ENCODE measurements at regions not wholly inside any gene's neighbourhood (a gene's known extent, or its start where the extent isn't known, plus 50 kb on each side); places are given as distances from the start of the nearest gene placed in this dataset.

DNA sequence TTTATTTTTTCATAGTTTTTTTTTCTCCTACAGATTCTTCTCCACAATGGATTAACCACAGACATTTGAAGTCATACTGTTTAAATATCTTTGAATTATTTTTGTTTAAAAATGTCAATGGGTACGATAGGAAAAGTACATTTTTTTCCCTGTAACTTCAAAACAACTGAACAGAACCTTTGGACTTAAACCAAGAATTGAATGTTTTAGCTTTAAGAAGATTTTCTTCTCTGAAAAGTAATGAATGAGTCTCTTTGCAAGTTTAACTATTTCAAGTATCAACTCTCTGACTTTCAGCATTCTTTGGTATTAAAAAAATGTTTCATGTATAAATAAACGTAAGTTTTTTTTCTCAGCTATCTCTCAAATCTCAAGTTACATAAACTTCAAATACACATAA is 364.3 kb downstream of the FBXO8 start:
- DNase-seq: no peak

DNA sequence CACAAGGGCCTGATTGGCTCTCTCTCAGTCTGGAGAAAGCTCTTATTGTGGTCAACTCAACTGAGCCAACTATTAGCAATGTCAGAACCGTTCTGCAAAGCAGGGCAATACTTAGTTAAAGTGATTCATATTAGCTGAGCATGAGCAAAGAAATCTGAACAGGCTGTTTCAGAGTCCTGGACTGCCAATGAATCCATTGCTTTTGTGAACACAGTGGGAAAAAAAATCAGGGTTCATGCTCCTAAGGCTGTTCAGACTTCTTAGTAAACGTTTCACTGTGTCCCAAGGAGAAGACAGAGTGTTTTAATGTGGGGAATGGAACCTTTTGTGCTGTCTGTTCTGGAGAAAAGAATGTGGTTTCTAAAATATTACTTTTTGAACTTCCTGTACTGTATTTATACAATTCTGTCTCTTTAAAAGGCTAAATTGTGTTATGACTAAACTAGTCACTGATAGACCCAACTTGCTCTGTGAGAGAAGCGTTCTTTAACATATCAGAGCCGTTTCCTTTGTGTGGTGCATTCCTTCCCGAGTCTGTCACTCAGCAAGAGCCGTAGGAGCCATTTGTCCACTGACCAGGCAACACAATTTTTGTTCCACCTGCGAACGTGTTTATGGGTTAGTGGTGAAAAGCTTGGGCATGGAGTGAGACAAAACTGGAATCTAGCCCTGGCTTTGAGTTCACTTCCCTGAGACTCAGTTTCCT is 366.1 kb downstream of the FBXO8 start:
- no peak for DNase-seq

DNA sequence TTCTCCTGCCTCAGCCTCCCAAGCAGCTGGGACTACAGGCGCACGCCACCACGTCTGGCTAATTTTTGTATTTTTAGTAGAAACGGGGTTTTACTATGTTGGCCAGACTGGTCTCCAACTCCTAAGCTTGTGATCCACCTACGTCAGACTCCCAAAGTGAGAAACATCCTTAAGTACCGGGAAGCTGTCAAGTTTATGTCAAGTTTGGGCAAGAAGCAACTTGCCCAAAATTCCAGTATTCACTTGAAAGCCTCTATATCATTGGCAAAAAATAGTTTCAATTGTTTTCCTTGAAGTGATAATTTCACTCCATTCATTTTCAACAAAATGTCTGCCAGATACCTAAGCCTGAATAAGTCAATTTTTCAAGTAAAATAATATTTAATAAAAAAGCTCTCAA is 370.0 kb downstream of the FBXO8 start:
- no peak for DNase-seq

DNA sequence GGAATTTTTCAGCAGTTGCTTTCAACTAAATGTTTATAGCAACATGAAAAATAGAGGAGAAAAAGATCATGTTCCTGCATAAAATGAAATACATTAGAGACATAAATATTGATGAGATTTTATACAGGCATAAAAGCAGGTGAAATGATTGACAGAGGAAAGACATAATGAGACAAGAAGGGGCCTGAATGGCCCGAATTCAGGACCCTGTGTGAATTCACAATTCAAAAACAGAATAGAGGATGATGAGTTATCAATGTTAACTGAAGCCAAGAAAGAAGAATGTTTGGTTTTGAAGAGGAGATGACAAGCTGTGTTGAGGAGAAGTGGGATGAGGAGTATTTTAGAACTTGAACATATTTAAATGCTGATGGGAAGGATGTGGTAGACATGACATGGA is 371.1 kb downstream of the FBXO8 start:
- no peak for DNase-seq

DNA sequence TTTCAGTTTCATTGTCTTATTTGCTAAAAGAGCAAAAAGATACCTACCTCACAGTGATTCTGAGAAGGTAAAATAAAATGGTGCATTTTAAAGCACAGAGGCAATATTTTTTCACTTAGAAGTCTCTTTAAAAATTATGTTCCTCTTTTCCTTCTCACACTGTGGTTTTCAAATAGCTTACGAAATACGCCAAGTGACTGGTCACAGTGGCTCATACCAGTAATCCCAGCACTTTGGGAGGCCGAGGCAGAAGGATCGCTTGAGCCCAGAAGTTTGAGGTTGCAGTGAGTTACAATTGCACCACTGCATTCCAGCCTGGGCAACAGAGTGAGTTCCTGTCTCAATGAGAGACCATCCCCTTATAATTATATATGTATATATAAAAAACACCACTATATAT is 372.6 kb downstream of the FBXO8 start:
- no peak for DNase-seq

DNA sequence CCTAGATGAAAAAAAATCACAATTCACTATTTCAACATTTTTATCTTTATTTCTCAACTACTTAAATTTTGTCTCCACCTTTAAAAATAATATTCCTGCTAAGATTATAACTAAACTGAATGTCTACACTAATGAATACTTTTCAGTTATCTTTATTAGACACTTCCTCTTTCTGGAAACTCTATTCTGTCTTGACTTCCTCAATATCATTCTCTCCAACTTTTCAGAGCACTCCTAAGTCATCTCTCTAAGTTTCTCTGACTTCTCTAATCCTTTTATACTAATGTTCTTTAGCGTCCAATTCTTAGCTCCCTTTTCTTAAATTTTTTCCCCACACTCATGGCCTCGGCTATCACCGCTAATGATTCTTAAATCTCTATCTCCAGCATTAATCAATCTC is 374.2 kb downstream of the FBXO8 start:
- DNase-seq: no peak

DNA sequence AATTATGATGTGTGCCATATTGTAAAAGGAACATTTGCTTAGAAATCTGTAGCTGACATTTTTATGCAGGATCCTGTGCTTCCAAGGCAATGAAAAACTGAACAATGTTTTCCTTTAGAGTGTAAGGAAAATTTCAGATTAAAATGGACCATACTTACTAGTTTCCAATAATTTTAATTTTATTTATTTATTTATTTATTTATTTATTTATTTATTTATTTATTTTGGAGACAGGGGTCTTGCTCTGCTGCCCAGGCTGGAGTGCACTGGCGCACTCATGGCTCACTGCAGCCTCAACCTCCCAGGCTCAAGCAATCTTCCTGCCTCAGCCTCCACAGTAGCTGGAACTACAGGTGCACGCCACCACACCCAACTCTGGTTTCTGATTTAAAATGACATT is 369.8 kb upstream of the HAND2 start:
- DNase-seq: no peak

DNA sequence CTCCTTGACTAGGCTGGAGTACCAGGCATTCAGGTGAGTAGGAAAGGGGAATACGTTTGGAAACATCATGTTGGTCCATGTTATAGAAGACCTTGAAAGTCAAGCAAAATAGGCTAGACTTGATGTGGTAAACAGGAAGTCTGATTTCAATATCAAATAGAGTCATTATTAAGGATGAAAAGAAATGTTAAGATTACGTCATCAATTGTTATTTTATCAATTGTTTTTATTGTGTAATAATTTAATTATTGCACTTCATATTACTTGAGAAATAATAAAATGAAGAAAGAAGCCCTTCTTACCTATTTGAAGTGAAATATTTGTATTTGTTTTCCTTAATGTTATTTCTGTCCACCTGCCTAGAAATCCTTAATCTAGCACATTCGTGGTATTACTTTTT is 361.0 kb upstream of the HAND2 start:
- no peak for DNase-seq

DNA sequence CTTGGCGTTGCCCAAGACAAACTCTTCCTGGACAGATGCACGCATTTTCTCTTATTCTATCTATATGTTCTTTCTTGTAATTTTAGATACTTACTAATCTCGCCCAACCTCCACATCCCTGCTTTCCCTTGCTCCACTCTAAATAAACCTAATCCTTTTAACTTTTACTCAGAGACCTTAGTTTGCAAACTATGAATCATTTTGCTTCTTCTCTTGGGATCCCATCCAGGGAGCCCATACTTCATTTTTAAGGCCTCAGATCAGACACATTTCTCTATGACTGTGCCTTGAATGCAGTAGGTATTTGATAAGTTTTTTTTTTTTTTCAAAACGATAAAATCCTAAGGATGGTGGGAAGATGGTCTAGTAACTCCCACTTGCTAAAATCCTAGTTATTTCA is 353.8 kb upstream of the HAND2 start:
- DNase-seq: no peak

DNA sequence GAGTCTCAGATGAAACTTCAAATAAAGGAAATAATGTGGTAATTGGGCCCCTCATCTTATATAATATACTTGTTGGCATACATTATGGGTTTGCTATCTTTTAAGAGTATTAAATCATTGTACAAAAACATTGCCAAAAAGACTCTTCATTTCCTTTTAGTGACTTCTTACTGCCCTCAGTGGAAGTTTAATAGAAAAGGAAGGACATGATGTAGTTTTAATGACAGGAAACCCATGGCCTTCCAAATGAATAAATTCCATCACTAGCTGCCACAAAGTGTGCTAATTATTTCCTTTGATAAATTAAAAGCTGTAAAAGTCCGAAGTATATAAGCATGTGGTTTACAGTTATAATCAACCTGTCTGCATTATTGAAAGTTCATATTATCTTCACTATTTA is 350.9 kb upstream of the HAND2 start:
- no peak for DNase-seq

DNA sequence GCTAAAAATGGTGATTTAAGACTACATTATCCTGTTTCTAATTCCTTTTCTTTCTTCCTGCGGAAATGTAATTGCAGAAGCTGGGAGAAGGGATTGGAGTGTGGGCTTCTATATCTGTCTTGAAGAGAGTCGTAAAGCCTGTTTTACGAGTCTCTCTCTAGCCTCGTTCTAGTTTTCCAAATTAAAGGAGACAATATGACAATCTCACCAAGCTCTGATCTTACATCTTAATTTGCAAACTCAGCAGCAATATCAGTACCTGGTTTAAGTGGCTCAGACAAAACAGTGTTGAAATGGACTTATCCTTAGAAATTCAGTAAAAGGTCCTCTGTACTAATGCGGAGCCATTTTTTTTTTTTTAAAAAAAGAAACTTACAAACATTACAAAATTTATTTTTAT is 349.5 kb upstream of the HAND2 start:
- DNase-seq: no peak

DNA sequence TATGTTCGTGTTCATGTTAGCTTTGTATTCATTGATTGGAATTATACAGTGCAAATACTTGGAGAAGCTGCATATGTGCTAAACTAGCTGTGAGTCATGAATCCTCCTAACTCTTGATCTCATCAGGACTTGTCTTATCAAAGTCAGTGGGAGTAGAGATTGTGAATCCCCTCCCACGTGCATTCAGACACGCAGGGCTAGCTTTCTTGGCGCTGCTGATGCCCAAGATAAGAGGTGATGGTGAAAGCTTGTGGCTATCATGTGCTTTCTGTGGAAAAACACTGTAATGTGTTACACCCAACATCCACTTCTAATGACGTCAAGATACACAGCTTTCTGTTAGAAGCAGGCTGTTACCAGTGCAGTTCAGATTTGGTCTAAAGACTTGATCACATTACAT is 348.7 kb upstream of the HAND2 start:
- DNase-seq: no peak

DNA sequence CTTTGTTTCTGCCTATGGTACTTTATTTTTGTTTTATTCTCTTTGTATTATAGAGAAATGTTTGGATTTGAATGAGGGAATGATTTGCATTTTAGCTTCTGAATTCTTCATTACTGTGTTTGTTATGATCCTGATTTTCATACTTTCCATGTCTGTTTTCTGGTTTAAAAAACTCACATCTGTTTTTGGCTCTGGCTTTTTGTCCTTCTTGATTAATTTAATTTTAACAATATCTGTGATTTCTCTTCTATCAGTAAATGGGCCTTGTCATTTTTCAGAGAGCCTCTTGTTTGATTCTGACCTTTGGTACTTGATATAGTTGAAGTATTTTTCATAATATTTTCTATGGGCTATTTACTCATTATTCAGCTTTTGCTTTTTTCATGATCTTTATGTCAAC is 341.6 kb upstream of the HAND2 start:
- no peak for DNase-seq

DNA sequence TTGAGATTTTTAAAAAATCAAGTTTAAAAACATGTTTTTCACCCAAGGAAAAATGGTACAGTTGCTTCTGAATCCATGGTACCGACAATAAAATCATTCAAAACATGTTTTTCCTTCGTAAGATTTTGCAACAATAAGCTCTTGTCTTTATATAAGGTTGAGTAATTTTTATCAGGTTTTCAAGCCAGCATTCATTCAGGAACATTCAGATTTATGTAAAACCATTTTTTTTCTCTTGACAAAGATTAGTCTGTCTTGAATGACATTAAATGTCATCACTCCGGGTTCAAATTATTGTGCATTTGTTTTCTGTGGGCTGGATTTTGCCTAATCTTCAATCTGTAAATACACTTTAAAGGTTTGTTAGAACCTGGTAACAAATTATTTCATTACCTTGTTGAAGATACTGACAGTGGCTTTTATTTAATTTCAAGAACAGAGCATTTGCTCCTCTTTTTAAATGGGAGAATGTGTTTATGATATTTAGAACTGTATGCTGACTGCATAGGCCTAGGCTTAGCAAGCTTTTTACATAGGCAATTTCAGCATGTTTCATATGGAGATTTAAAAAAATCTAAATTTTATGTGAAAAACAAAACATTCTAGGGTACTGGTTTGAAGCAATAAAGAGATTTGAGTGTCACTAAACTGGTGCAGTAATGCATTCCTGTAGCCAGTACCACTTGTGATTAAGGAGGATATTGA is 336.4 kb upstream of the HAND2 start:
- no peak for DNase-seq

DNA sequence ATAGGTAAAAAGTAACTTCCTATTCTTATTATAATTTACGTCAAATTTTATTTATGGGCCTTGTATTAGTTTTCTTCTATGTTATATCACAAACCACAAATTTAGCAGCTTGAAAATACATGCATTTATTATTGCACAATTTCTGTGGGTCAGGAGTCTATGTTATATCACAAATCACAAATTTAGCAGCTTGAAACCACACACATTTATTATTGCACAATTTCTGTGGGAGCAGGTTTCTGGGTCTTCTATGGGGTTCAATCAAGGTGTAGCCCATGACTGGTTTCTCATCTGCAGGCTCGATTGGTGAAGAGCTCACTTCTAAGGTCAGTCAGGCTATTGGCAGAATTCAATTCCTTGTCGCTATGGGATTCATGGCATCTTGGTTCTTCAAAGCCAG is 332.7 kb upstream of the HAND2 start:
- DNase-seq: no peak

DNA sequence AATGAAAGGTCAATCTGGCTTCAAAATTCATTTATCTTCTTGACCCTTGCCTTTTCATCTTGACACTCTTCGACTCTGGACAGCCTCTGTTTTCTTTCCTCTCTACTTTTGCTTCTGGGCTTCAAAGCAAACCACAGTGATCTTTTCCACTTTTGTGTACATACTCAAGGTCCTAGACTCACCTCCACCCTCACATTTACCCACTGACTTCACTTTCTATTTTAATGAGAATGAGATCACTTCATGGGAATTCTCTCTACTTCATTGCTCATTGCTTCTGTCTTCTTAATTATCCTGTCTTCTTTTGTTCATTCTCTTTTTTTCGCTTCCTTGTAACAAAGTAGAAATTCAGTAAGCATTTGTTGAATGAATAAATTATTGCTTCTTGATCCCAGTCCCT is 330.1 kb upstream of the HAND2 start:
- no peak for DNase-seq

DNA sequence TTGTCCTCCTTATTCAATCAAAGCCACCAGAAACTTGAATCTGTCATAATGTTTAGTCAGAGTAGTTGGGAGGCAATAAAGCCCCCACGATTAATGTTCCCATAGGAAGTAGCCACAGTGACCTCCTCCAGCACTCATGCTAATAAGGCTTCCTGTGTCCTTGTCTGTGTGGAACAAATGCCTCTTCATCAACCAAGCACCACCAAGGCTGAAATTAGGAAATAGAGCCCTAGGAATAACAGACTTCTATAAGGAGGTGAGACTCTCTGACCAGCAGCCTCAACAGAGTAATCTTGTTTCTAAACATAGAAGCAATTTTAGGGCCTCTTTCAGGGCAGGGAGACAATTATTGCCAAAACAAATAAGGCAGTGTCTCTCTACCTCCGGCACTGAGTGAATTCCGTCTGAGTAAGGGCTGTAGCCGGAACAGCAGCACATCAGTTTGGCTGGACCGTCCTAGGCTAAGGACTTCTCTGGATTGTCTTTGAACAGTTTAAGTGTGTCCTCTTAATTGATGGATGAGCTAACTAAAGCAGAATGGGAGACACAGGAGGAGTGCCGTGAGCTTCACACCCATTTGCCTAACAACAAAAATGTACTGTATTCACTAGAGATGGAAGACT is 329.2 kb upstream of the HAND2 start:
- DNase-seq: no peak

DNA sequence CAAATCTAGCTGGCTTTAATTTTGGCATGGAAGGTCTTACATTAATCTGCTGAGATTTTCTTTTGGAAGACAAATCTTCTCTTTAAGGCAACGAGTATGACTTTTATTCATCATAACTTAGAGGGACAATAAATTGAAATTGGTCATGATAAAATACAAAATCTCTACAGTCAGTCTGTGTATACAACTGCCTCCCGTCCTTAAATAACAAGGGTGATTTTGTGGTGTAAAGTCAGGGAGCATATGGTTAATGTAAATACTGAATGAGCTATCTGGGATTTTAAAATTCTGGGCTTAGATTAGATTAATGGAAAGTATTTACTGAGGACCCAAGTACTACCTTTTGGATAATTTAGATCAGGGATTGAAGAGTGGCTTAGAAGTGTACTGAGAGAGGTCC is 328.4 kb upstream of the HAND2 start:
- DNase-seq: no peak

DNA sequence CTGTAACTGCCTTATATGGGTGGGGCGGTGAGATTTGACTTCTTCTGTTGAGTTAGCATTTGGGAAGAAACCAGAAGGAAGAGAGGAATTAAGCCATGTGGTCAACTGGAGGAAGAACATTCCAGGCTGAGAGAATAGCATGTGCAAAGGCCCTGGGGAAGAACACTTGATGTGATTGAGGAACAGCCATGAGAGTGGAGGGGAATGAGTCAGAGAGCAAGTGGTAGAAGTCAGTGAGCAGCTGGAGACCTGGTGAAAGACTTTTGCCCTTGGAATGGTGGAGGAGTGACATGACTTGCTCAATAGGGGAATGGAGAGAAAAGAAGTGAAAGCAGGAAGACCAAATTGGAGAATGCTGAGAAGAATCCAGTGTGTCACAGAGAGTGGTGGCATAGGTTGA is 327.8 kb upstream of the HAND2 start:
- no peak for DNase-seq

DNA sequence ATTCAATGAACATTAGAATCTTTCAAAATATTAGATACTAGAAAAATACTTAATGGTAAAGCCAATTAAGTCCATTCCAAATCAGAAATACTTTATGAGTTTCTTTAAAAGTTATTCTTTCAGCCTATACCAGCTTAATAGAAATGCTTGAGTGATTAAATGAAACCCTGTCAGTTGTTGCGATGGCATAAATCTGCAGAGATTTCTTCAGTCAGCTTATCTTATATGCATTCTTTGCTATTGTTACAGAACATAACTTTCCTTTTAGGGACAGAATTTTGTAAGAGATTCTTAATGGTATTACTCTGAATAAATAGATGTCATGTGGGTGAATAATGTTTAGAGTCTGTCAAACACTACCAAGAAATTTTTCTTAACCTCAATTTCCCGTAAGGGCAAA is 325.0 kb upstream of the HAND2 start:
- DNase-seq: no peak

DNA sequence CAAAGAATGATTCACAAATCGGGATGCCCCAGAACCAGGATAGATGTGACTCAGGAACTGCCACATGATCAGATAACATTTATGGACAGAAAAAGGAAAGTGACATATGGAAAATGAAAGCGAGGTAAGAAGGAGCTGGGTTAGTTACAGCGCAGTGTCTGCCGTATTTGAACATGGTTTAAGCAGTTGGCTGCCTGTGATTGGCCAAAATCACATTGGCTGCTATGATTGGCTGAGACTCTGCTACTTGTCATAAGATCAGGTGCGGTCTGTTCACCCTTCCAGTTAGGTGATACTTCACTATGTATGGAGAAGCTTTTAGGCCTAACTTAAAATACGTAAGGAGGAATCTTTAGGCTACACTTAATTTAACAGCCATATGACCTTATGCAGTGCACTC is 322.7 kb upstream of the HAND2 start:
- DNase-seq: no peak

DNA sequence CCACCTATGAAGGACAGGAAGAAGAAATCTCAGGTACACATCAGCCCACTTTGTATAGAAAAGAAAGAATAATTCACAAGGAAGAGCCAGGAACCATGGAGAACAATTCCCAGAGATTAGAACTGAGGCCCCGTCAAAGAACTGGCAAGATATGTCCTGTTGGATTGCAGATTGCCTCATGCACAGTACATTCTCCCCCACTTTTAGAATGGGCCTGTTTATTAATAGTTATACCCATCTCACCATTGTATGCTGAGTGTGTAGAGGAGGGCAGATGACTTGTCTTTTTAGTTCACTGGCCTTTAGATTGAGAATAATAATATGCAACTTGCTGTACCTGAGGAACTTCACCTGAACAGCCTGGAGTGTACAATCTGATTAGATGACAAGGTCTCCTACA is 315.6 kb upstream of the HAND2 start:
- DNase-seq: no peak

DNA sequence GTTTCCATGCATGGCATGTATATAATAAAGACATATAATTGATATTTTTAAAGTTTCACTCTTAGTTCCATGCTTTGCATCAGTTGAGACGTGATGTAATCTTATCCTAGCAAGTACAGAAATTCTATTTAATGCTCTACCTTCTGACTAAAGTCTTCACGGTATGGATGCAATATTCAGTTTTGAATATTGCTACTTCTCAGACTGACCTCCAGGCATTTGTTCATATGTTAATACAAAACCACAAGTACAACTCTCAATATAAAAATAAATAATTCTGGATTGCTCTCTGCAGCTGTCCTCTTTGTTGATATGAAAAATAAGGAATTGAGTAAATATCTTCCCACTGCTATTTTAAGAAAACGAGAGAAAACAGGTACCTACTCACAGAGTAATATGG is 309.8 kb upstream of the HAND2 start:
- DNase-seq: no peak

DNA sequence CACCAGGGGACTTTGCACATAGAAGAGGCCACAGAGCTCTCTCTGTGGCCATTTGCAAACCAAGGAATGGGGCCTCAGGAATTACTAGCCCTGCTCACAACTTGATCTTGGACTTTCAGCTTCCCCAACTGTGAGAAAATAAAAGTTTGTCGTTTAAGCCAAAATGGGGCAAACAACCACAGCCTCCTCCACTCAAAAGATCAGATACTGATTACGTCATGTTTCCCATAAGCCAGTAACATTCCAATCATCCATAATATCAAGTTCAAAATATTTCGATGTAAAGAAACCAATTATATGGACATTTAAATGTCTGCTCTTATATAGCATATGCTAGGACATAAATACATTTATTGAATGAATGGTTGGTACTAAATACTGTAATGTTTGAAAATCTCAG is 307.5 kb upstream of the HAND2 start:
- DNase-seq: no peak

DNA sequence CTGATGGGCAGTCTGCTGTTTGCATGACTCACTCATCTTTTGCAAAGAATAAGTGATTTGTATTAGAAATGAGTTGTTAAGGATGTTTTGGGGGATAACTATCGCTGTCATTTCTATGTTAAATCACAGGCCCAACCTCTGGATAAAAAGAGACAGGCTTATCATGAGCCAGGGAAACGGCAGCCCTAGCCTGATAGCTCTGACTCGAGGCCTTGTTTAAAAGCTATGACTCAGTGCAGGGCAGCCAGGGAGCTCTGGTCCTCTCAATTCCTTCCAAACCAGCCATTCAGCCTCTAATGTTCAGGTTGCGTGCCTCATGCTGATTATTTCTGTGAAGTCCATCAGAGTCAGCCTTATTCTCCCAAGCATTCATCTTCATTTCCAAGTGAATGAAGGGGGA is 305.9 kb upstream of the HAND2 start:
- DNase-seq: no peak
